ENCODE measurements at regions not wholly inside any gene's neighbourhood (a gene's known extent, or its start where the extent isn't known, plus 50 kb on each side); places are given as distances from the start of the nearest gene placed in this dataset.

DNA sequence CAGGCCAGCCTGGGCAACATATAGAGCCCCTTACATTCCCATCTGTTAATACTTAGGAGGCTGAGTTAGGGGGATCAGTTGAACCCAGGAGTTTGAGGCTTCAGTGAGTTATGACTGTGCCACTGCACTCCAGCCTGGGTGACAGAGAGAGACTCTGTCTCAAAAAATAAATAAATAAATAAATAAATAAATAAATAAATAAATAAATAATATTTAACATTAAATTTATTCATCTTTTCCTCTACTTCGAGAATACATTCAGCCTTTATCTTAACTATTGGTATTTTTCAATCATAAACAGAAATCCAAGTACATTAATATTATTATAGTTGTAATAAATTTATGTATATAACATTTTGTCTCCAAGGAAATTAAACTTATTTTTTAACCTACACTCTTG is 1227.7 kb upstream of the GJE1 start:
- no peak for TF ChIP-seq CTCF (IDR thresholded peaks at IDR 0.05)
- TF ChIP-seq EZH2 (IDR thresholded peaks at IDR 0.05): no peak
- no peak for TF ChIP-seq EZH2phosphoT487 (IDR thresholded peaks at IDR 0.05)
